ENCODE measurements at regions not wholly inside any gene's neighbourhood (a gene's known extent, or its start where the extent isn't known, plus 50 kb on each side); places are given as distances from the start of the nearest gene placed in this dataset.
"Not testable (repeated sequence)": the region's sequence is repeated elsewhere in the genome, so short reads cannot be mapped to it uniquely, and the experiment has no call there.

DNA sequence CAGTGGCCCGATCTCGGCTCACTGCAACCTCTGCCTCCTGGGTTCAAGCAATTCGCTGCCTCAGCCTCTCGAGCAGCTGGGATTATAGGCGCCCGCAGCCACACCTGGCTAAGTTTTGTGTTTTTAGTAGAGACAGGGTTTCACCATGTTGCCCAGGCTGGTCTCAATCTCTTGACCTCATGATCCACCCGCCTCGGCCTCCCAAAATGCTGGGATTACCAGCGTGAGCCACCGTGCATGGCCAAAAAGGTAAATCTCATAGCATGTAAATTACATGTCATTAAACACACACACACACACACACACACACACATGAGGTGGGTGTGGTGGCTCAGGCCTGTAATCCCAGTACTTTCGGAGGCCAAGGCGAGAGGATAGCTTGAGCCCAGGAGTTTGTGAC lies 53.7 kb upstream of the SEPTIN5 start:
- TF ChIP-seq, protein P1, sequence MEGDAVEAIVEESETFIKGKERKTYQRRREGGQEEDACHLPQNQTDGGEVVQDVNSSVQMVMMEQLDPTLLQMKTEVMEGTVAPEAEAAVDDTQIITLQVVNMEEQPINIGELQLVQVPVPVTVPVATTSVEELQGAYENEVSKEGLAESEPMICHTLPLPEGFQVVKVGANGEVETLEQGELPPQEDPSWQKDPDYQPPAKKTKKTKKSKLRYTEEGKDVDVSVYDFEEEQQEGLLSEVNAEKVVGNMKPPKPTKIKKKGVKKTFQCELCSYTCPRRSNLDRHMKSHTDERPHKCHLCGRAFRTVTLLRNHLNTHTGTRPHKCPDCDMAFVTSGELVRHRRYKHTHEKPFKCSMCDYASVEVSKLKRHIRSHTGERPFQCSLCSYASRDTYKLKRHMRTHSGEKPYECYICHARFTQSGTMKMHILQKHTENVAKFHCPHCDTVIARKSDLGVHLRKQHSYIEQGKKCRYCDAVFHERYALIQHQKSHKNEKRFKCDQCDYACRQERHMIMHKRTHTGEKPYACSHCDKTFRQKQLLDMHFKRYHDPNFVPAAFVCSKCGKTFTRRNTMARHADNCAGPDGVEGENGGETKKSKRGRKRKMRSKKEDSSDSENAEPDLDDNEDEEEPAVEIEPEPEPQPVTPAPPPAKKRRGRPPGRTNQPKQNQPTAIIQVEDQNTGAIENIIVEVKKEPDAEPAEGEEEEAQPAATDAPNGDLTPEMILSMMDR (IDR thresholded peaks at IDR 0.05), result not testable (repeated sequence)
- TF ChIP-seq POLR2A, POLR2AphosphoS5 (IDR thresholded peaks at IDR 0.05): not testable (repeated sequence)
